SHP77 (cell line): ENCODE measurements at regions not wholly inside any gene's neighbourhood (a gene's known extent, or its start where the extent isn't known, plus 50 kb on each side); places are given as distances from the start of the nearest gene placed in this dataset.

ENCODE experiments used
- DNase-seq, 2 experiments: peaks; one replicate each; lab custom pipeline; 2025; lab: John Stamatoyannopoulos, UW

DNA sequence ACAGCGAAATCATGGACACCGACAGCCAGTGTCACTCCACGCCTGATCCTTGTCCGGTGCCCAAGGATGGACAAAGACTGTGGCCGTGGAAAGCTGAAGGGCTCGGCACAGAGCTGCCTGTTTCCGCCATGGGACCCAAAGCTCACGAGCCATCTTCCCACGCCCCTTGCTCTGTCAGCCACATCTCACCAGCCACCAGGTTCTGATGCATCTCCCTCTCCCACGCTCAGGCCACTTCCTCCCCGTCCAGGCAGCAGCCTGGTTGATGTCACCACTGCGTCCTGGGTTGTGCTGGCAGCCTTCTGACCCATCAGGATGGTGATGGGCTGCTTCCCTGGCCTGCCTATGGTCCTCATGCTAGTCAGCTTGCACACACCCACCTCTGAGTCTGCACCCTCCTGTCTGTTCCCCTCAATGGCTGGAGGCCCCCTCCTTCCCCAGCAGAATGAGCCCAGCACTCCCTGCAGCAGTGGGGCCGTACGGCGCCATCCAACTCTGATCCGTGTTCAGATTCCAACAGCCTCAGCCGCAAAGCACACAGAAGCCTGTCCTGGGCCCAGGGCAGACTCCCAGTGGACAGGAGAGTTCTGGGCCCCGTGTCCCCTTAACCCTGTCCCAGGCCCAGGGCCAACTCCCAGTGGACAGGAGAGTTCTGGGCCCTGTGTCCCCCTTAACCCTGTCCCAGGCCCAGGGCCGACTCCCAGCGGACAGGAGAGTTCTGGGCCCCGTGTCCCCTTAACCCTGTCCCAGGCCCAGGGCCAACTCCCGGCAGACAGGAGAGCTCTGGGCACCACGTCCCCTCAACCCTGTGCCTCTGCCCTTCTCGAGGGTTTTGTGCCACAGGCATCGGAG is 259.5 kb downstream of the BRD1 start:
- DNase-seq = no peak

DNA sequence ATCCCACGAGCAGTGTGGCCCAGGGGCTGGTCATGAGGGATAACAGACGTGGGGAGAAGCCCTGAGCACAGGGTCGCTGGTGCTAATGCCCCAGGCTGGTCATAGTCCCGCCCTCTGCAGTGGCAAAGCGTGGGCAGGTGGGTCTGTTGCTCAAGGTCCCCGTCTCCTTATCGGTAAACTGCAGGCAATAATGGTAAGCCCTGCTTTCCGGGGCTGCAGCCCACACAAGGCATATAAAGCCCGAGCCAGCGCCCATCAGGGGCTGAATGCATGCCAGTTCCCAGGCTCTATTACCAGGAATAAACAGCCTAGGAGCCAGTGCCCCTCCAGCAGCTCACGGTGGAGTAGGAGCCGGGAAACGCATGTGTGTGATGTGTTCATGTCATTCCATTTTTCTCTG is 261.0 kb downstream of the BRD1 start:
- no peak for DNase-seq

DNA sequence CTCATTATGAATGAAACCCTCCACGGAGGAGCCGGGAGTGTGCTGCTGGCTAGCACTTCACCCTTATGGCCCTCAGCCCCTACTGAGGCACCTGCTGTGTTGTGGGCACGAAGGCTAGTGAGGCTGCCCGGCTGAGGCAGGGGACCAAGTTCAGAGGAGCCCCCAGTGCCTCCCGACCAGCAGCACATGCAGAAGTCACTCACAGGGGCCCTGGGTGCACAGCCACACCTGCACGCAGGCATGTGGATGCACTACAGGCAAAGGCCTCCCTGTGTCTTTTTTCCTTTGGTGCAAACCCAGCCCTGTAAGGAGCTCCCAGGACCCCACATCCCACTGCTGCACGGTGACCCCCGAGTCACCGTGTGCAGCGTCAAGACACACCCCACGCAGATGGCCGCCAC is 261.5 kb downstream of the BRD1 start:
- no peak for DNase-seq

DNA sequence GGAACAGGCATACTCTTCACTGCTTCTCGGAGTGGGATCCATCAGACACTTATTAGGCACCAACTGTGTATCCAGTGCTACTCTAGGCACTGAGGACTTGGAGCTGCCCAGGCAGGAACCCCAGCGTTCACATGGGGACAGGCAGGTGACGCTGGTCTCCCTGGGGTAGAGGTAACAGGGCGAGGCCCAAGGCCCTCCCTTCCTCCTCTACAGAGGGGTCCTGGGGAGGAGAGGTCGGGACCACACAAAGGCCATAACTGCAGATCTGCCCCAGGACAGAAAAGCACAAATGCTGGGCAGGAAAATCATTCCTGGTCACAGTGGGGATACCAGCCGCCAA is 262.2 kb downstream of the BRD1 start:
- DNase-seq = no peak

DNA sequence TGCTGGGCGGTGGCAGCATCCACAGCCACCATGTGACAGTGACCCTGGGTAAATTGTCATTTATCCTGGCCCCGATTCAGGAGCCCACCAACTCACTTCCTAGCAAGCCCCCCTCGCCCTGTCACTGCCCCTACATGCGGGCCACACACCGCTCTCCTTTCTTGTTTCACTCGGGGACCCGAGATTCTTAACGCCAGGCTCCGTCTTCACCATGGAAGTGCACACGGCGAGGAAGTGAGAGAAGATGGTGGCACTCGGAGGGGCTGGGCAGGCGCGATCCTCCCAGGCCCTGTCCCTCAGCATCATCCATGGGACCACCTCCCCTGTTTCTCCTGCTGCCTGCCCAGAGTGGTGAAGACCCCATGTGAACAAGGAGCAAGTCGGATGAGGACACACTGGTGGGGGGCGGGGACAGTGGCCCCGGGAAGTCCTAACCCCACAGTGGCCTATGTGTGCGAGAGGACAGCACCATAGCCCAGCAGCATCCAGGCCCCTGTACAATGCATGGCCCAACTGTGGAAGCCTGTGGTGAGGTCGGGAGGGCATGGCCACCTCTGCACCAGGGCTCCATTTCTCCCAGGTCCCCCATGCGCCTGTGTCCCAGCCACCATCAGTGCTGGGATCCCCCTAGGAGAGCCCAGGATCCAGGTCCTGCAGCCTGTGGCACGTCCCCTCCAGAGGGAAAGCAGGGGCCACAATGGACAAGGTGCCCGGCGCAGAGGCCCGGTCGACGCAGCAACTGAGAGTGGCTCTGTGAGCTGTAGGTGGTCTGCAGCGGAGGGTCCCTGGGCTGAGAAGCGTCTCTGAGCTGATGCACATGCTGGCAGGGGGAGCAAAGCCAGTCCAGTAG is 262.8 kb downstream of the BRD1 start:
- no peak for DNase-seq

DNA sequence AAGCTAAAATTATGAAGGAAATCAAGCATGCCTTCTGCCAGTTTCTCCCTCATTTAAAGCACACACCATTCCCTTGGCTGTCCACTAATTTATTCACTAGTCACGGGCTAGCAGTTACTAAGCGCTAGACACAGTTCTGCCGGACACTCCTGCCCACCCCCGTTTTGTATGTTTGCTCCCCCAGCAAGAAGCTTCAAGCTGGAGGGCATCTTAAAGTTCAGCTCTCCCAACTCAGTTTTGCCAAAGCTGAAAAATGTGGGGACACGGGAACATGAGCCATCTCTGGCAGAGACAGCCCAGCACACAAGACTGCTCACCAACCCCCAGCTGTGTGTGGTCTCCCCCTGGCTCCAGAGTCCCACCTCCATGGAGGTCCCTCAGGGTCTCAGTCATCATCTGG is 263.6 kb downstream of the BRD1 start:
- no peak for DNase-seq

DNA sequence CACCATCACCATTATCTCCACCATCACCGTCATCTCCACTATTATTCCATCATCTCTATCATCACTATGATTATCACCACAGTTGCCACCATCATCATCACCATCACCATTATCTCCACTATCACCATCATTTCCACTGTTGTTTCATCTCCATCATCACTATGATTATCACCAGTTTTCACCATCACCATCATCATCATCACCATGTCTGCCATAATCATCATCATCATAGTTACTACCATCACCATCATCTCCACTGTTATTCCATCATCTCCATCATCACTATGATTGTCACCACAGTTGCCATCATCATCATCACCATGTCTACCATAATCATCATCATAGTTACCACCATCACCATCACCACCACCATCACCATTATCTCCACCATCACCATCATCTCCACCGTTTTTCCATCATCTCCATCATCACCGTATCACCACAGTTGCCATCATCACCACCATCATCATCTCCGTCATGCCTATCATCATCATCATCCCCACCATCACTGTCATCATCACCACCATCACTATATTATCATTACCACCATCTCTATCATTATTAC is 264.9 kb downstream of the BRD1 start:
- no peak for DNase-seq

DNA sequence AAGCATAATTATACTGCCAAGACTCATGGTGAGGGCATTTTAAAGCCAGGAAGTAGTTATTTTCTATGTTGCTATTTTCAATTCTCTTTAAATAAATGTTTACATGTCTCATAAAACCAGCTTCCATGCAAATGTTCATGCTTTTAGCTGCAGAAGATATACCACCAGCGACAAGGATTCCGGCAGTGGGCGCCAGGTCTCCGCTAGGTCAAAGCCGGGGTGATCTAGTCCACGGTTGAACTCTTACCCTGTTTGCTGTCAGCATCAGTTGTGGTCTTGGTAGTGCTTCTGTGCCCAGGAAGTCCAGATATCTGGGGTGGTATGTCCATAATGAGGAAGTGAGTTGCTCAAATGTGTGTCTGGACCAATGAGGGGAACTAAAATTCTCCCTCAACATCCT is 265.7 kb downstream of the BRD1 start:
- DNase-seq = no peak

DNA sequence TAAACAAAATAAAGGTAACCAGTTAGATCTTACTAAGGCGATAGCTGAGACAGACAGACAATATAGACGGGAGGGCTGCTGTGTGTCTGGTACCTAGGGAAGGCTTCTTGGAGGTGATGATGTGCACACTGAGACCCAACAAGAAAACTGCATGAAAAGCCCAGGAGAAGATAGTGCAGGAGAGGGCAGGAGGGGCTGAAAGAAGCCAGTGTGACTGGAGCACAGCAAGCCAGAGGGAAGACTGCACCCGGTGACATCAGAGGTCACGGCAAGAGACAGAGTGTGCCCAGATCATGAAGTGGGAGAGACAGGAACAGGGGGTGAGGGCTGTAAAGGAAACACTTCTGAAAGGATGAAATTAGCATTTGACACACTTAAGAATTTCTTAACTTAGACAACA is 266.3 kb downstream of the BRD1 start:
- DNase-seq = no peak

DNA sequence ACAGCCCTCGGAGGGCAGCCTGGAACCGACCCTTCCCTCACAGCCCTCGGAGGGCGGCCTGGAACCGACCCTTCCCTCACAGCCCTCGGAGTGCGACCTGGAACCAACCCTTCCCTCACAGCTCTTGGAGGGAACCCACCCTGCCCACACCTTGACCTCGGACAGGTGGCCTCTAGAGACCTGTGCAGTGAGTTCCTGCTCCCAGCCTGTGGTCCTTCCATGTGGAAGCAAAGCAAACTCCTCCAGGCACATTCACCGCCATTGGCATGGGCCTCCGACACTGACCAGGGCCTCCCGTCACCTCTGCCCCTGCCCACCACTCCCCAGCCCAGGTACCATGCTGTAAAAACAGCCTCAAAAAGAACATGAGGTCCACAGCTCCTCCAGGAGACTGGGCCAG is 272.1 kb downstream of the BRD1 start:
- DNase-seq = no peak

DNA sequence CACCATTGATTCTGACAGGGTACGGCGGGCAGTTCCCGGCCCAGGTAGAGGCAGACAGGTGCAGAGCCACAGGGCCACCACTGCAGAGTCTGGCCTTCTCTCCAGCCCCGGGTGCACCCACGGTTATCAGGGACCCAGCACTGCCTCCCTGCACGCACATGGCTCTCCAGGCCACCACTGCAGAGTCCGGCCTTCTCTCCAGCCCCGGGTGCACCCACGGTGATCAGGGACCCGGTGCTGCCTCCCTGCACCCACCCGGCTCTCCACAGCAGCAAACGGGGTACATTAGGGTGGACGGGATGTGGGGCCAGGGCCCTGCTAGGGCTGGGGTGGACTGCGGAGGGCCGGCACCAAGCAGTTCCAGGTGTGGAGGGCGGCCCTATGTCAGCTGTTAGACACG is 272.9 kb downstream of the BRD1 start:
- no peak for DNase-seq

DNA sequence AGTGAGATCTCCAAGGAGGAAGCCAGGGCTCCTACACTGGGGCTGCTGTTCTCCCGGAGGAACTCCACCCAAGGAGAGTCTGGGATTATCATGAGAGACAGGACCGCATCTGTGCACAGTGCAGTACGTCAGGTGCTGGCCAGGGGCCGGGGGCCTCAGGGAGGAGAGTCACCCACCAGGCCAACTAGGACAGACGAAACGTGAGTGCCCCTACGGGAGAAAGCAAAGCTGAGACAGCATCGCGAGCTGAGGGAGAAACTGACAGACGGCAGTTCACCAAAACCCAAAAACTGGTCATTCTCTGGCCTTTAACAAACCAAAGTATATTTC is 273.4 kb downstream of the BRD1 start:
- DNase-seq = no peak

DNA sequence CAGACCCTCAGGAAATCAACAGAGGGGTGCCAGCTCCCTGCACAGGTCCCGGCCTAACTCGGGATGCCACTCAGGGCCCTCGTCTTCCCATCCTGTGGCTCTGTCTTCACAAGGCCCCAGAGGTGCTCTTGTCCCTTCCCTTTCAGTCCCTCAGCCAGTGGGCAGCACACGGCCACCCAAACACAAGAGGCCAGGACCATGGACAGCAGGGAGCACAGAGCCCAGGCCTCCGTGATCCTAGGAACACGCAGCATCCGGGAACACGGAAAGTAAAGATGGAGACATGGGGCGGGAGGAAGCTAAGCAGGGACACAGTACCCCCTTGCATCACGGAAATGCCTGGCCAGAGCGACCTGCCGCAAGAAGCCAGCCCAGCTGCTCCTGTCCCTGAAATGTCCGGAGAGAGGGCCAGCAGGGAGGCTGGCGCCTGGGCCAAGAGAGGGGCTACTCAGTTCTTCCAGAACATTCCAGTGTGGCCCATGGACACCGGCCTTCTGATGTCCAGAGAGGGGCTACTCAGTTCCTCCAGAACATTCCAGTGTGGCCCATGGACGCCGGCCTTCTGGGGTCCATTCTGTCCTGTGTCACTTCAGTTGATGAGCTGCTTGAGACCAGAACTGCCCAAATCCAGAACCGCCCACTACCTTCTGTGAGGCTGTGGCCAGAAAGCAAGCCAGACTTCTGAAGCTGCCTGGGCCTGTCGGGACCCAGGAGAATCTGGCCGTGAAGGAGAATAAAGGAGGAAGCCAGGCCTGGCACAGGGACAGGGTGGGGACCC is 274.0 kb downstream of the BRD1 start:
- DNase-seq = no peak

DNA sequence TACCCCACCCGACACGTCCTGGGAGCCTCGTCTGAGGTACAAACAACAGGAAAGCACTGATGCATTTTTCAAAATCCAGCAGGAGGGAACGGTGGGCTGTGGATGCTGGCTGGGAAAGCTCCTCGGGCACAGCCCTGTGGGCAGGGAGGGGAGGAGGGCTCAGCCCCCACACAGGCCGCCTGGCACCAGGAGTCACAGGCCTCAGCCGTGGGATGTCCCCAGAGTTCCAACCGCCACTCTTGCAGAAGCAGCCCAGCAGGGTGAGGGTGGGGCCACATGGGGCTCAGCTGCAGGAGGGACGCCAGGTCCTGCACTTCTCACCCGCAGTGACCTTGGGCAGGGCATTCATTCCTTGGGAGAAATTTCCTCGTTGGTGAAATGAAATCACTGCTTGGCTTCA is 274.6 kb downstream of the BRD1 start:
- DNase-seq = no peak

DNA sequence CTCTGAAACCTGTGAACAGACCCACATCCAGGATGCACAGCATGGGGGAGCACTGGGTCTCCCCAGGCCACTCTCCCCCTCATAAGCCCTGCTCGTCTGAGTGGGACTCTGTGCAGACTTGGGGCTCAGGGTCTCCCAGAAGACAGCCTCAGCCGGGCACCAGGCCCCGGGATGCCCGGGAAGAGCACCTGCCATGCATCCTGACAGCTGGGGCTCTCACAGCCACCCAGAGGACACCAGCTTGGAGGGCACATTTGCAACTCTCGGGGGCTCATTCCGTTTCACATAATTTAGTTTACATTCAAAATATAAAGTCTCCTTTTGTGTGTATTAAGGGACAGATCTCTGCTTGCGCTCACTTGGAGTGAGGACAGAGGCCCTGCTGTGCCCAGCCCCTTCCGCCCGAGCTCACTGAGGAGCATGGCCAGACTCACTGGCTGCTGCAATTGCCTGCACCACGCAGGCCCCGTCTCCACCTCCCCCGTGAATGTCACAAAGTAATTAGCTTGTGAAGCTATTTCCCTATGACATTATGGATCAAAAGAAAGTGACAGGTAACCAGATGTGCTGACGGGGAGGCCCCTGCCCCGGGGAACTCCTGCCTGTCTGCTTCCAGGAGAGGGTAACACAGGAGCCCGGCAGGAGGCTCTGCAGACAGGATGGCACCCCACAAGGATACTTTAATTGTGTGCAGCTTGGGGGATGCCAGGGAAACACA is 275.6 kb downstream of the BRD1 start:
- no peak for DNase-seq

DNA sequence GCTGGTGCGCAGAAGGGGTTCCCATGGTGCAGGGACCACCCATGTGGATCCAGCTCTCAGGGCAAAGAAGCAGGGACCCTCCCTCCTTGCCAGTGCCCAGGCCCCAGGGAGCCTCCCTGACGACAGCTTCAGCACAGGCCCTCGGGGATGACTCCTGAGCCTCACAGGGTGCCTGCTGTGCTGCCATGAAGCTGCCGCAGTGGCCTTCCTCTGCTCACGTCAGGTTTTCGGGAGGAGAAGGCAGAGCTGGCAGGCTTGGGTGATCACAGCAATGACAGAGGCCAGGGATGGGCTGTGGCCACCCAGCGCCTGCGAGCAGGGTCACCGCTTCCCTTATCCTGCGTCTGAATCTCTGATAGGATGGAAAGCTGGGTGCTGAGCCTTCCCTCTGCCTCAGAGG is 276.2 kb downstream of the BRD1 start:
- no peak for DNase-seq

DNA sequence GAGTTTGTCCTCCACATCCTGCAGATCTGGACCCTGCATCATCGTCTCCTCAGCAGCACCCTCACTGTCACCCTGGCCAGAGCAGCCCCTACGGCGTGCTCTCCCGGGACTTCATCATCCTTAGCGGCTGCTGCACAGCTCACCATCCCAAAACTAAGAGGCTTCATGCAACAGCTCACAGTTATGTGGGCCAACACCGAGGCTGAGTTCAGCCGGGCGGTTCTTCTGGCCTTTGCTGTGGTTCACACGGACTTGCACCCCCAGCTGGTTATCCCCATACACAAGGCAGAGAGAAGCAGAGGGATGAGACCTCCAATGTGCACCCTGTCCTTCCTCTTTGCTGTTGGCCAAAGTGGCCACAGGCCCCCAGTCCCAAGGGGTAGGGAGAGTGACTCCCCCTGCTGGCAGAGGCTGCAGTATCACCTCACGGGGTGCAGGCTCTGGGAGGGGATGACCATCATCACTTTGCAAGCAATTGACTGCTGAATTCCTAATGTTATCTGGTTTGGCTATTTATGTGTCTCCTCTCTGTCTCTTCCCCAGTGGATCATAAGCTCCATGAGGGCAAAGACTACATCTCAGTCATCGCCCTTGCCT is 276.8 kb downstream of the BRD1 start:
- DNase-seq = no peak

DNA sequence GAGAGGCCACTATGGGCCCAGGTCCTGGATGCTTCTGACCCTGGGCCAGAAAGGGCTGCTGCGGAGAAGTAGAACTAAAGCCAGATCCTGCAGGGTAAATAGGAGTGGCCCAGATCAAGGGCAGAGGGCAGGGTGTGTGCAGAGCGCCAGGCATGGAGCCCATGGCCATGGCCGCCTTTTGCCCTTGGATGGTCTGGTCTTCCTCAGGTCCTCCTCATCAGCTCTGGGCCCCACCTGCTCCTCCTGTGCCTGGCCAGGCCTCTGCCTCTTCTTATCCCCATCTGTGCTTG is 277.6 kb downstream of the BRD1 start:
- DNase-seq = no peak

DNA sequence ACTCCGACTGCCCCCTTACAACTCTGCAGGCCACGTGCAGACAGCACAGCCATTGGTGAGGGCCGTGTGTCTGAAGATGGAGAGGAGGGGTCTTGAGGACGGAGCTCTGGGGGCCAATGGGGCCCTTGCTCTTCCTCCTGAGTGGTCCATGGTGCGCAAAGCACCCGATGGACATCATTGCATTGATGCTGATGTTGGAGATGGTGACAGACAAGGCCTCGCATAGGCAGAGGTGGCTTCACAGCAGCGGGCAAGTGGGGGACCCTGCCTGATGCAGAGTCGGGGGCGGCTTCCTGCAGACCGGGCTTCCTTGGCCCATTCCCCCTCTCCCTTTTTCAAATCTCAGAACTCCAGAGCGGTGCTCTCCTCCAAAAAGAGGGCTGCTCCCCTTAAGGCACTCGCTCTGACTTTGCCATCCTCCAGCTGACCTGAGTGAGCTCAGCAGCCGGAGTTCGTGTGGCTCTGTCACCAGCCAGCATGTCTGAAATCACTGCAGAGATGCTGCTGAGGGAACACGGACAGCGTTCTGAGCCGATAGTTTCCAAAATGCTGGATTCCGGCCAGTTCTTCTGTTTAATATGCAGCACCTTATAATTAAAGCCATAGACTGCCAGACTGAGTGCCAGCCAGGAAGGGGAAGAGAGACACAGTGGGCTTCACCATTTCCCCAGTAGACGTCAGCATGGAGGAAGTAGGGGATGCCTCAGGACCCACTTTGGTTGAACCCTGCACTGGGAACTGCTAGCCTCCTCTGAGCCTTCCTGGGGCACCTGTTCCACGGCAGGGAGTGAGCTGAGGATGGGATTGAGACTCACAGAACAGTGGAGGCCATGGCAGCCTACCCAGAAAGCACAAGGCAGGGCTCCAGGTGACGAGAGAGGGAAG is 278.2 kb downstream of the BRD1 start:
- DNase-seq = no peak

DNA sequence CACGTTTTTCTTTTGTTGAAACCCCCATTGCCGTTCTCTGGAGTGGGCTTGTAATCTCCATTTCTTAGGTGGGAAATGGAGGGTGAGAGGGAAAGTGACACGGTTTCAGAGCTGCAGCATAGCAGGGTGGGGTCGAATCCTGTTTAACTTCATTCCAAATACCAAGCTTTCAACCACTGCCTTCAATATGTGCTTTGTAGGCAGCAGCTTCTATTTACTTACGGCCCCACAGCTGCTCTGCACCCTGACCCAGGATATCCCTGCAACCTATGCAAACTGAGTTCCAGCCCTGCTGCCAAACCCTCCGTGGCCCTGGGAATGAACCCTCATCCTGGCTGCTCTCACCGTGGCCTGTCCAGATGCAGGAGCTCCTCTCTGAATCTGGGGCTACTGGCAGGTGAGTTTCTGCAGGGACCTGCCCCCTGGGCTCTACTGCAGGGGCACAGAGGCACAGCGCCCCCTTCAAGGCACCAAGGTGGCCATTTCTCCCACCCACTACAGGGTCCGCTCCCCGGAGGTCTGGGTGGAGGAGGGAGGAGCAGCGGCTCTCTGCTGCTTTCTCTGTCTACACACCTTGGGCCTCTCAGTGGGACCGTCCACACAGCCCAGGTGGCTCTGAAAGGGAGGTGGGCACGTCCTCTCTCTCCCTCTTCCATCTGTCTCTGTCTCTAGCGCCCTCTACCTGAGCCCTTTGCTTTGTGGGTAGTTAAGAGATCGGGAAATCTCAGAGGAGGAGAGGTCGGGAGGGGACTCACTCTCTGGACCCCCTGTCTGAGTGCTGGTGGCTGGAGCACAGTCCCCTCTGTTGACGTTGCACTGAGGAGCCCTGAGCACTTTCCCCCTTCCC is 279.1 kb downstream of the BRD1 start:
- no peak for DNase-seq
